ENCODE measurements at regions not wholly inside any gene's neighbourhood (a gene's known extent, or its start where the extent isn't known, plus 50 kb on each side); places are given as distances from the start of the nearest gene placed in this dataset.

- no peak overlapping the region for H3K27ac ChIP-seq (ENCODE audit: low read length)
- H3K4me3 ChIP-seq (ENCODE audit: low read length): no peak overlapping the region
- no peaks in the 10 kb centered on the region for H3K4me1 ChIP-seq (ENCODE audit: control insufficient read depth, insufficient read depth, low read length)
- H3K9me3 ChIP-seq (replicated peaks; ENCODE audit: control insufficient read depth, low read depth, low read length): no peaks in the 10 kb centered on the region
- DNase-seq: no peak
- H3K36me3 ChIP-seq (ENCODE audit: control insufficient read depth, insufficient read depth, low read length): no peaks in the 10 kb centered on the region
- H3K27me3 ChIP-seq (ENCODE audit: control insufficient read depth, insufficient read depth, low read length): no peaks in the 10 kb centered on the region
- no CpG with 5 or more reads among the region's 1 CpG for WGBS (ENCODE audit: insufficient coverage)
Measured at GRCh38 chr6:54624216-54624615, 222.4 kb upstream of the FAM83B start.

DNA sequence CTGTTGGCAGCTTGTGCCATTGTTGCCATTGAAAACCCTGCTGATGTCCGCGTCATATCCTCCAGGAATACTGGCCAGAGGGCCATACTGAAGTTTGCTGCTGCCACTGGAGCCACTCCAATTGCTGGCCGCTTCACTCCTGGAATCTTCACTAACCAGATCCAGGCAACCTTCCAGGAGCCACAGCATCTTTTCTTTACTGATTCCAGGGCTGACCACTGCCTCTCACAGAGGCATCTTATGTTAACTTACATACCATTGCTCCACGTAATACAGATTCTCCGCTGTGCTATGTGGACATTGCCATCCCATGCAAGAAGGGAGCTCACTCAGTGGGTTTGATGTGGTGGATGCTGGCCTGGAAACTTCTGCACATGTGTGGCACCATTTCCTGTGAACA, 221.8 kb upstream of the FAM83B start:
- H3K4me1 ChIP-seq (ENCODE audit: control insufficient read depth, insufficient read depth, low read length): no peaks in the 10 kb centered on the region
- no peaks in the 10 kb centered on the region for H3K27me3 ChIP-seq (ENCODE audit: control insufficient read depth, insufficient read depth, low read length)
- no peak for DNase-seq
- H3K4me3 ChIP-seq (ENCODE audit: low read length): no peak overlapping the region
- no peaks in the 10 kb centered on the region for H3K36me3 ChIP-seq (ENCODE audit: control insufficient read depth, insufficient read depth, low read length)
- no peak overlapping the region for H3K27ac ChIP-seq (ENCODE audit: low read length)
- H3K9me3 ChIP-seq (replicated peaks; ENCODE audit: control insufficient read depth, low read depth, low read length): no peaks in the 10 kb centered on the region
- WGBS (ENCODE audit: insufficient coverage): 84% methylated on average over 3 of the region's 5 CpGs

DNA sequence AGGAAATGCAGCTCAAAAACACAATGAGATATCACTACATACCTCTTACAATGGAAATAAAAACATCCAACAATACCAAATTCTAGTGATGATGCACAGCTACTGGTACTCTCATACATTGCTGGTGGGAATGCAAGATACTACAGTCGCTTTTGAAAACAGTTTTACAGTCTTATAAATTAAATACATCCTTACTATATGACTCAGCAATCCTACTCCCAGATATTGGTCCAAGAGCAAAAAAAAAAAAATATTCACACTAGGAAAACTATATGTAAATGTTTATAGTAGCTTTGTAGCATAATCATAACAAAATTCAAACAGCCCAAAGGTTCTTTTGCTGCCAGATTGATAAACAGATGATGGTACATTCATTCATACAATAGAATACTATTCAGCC, 217.4 kb upstream of the FAM83B start:
- H3K27me3 ChIP-seq (ENCODE audit: control insufficient read depth, insufficient read depth, low read length): no peaks in the 10 kb centered on the region
- no CpG with 5 or more reads among the region's 1 CpG for whole genome bisulfite sequencing (ENCODE audit: insufficient coverage)
- H3K4me3 ChIP-seq (ENCODE audit: low read length): no peak overlapping the region
- H3K36me3 ChIP-seq (ENCODE audit: control insufficient read depth, insufficient read depth, low read length): no peaks in the 10 kb centered on the region
- no peak for DNase-seq
- no peak overlapping the region for H3K27ac ChIP-seq (ENCODE audit: low read length)
- no peaks in the 10 kb centered on the region for H3K4me1 ChIP-seq (ENCODE audit: control insufficient read depth, insufficient read depth, low read length)
- H3K9me3 ChIP-seq (replicated peaks; ENCODE audit: control insufficient read depth, low read depth, low read length): no peaks in the 10 kb centered on the region

GRCh38 chr6:54632984-54633565, 213.5 kb upstream of the FAM83B start:
- Histone ChIP-seq H3K9me3 (replicated peaks; ENCODE audit: control insufficient read depth, low read depth, low read length) (no peaks in the 10 kb centered on the region), H3K27me3 (ENCODE audit: control insufficient read depth, insufficient read depth, low read length) (no peaks in the 10 kb centered on the region), H3K4me1 (ENCODE audit: control insufficient read depth, insufficient read depth, low read length) (no peaks in the 10 kb centered on the region), H3K27ac (ENCODE audit: low read length) (no peak overlapping the region), H3K36me3 (ENCODE audit: control insufficient read depth, insufficient read depth, low read length) (no peaks in the 10 kb centered on the region), H3K4me3 (ENCODE audit: low read length) (no peak overlapping the region)
- 60% methylated on average over 2 of the region's 2 CpGs for WGBS (ENCODE audit: insufficient coverage)
- no peak for DNase-seq

- no CpG with 5 or more reads among the region's 4 CpGs for WGBS (ENCODE audit: insufficient coverage)
- Histone ChIP-seq H3K27ac (ENCODE audit: low read length) (no peak overlapping the region), H3K4me1 (ENCODE audit: control insufficient read depth, insufficient read depth, low read length) (no peaks in the 10 kb centered on the region), H3K4me3 (ENCODE audit: low read length) (no peak overlapping the region), H3K36me3 (ENCODE audit: control insufficient read depth, insufficient read depth, low read length) (no peaks in the 10 kb centered on the region), H3K27me3 (ENCODE audit: control insufficient read depth, insufficient read depth, low read length) (no peaks in the 10 kb centered on the region), H3K9me3 (replicated peaks; ENCODE audit: control insufficient read depth, low read depth, low read length) (no peaks in the 10 kb centered on the region)
- DNase-seq: no peak
Measured at GRCh38 chr6:54633601-54634000, 213.0 kb upstream of the FAM83B start.

- DNase-seq: no peak
- H3K27me3 ChIP-seq (ENCODE audit: control insufficient read depth, insufficient read depth, low read length): no peaks in the 10 kb centered on the region
- no CpG with 5 or more reads among the region's 1 CpG for WGBS (ENCODE audit: insufficient coverage)
- no peaks in the 10 kb centered on the region for H3K36me3 ChIP-seq (ENCODE audit: control insufficient read depth, insufficient read depth, low read length)
- H3K4me3 ChIP-seq (ENCODE audit: low read length): no peak overlapping the region
- no peak overlapping the region for H3K27ac ChIP-seq (ENCODE audit: low read length)
- no peaks in the 10 kb centered on the region for H3K9me3 ChIP-seq (replicated peaks; ENCODE audit: control insufficient read depth, low read depth, low read length)
- H3K4me1 ChIP-seq (ENCODE audit: control insufficient read depth, insufficient read depth, low read length): no peaks in the 10 kb centered on the region
Measured at GRCh38 chr6:54640911-54641310, 205.7 kb upstream of the FAM83B start.

- Histone ChIP-seq H3K36me3 (ENCODE audit: control insufficient read depth, insufficient read depth, low read length) (no peaks in the 10 kb centered on the region), H3K9me3 (replicated peaks; ENCODE audit: control insufficient read depth, low read depth, low read length) (no peaks in the 10 kb centered on the region), H3K27ac (ENCODE audit: low read length) (no peak overlapping the region), H3K27me3 (ENCODE audit: control insufficient read depth, insufficient read depth, low read length) (no peaks in the 10 kb centered on the region), H3K4me3 (ENCODE audit: low read length) (no peak overlapping the region), H3K4me1 (ENCODE audit: control insufficient read depth, insufficient read depth, low read length) (no peaks in the 10 kb centered on the region)
- DNase-seq: peak; percentile 65
- no CpG with 5 or more reads among the region's 4 CpGs for WGBS (ENCODE audit: insufficient coverage)
Measured at GRCh38 chr6:54646069-54646950, 200.3 kb upstream of the FAM83B start.

DNA sequence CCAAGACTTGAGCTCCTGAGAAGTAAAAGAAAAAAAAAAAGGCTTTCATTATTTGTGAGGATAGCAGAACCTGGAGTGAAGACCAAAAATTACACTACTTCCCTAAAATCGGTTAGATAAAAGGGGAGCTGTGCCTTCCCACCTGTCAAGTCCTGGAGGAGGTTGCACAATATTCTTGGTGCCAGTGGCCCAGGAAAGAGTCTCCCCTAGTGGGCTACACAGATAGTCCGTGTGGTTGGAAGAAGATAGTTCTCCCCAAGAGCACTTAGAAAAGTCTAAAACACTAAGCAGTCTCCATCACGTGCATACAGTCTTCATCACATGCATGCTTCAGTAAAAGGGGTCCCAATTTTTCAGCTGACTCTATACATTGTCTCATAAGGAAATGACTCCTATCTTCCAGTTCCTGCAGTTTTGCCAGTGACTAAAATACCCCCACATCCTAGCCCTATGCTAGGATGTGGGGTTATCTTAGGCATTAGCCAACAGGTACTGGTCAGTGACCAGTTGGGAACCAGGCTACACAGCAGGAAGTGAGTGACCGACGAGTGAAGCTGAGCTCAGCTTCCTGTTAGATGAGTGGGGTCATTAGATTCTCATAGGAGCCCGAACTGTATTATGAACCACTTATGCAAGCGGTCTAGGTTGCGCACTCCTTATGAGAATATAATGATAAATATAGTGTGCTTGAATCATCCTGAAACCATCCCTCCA, 199.5 kb upstream of the FAM83B start:
- Histone ChIP-seq H3K27ac (ENCODE audit: low read length) (no peak overlapping the region), H3K9me3 (replicated peaks; ENCODE audit: control insufficient read depth, low read depth, low read length) (no peaks in the 10 kb centered on the region), H3K4me1 (ENCODE audit: control insufficient read depth, insufficient read depth, low read length) (no peaks in the 10 kb centered on the region), H3K36me3 (ENCODE audit: control insufficient read depth, insufficient read depth, low read length) (no peaks in the 10 kb centered on the region), H3K4me3 (ENCODE audit: low read length) (no peak overlapping the region), H3K27me3 (ENCODE audit: control insufficient read depth, insufficient read depth, low read length) (no peaks in the 10 kb centered on the region)
- WGBS (ENCODE audit: insufficient coverage): 73% methylated on average over 3 of the region's 8 CpGs
- no peak for DNase-seq

DNA sequence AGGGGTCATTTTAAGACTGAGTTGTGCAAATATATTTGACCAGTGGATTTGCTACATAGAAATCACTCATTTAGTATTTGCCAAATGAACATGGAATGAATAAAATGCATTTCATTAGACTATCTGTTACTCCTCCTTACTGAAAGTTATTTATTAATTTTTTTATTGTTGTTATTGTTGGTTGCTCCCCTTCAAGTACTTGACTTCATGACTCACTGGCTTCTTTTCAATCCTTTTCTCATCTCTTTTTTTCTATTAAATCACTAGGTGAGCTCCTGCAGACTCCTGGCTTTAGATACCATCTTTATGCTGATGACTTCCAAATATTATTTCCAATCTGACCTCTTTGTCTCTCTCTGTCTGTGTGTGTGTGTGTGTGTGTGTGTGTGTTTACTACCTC, 192.2 kb upstream of the FAM83B start:
- Histone ChIP-seq H3K36me3 (ENCODE audit: control insufficient read depth, insufficient read depth, low read length) (no peaks in the 10 kb centered on the region), H3K4me3 (ENCODE audit: low read length) (no peak overlapping the region), H3K27me3 (ENCODE audit: control insufficient read depth, insufficient read depth, low read length) (no peaks in the 10 kb centered on the region), H3K27ac (ENCODE audit: low read length) (no peak overlapping the region), H3K9me3 (replicated peaks; ENCODE audit: control insufficient read depth, low read depth, low read length) (no peaks in the 10 kb centered on the region), H3K4me1 (ENCODE audit: control insufficient read depth, insufficient read depth, low read length) (no peaks in the 10 kb centered on the region)
- DNase-seq: no peak

DNA sequence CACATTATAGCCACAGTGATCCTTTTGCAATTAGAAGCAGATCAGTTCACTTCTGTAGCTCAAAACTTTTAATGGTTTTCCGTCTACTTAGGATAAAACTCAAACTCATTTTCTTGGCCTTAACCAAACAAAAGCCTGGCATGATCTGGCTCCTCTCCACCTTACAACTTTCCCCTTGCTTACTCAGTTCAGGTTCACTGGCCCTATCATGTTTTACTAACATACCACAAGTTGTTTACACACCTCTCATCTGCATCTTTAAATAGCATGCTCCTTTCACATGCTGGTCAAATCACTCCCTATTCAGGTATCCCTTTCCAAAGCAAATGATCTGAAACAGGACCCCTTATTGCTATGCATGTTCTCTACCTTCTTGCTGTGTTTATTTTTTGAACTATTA, 191.4 kb upstream of the FAM83B start:
- no peak for DNase-seq
- H3K4me1 ChIP-seq (ENCODE audit: control insufficient read depth, insufficient read depth, low read length): no peaks in the 10 kb centered on the region

More for the DNA sequence above, 191.4 kb upstream of the FAM83B start:
- Histone ChIP-seq H3K9me3 (replicated peaks; ENCODE audit: control insufficient read depth, low read depth, low read length) (no peaks in the 10 kb centered on the region), H3K27ac (ENCODE audit: low read length) (no peak overlapping the region), H3K36me3 (ENCODE audit: control insufficient read depth, insufficient read depth, low read length) (no peaks in the 10 kb centered on the region), H3K27me3 (ENCODE audit: control insufficient read depth, insufficient read depth, low read length) (no peaks in the 10 kb centered on the region), H3K4me3 (ENCODE audit: low read length) (no peak overlapping the region)
- WGBS (ENCODE audit: insufficient coverage): 70% methylated on average over 1 of the region's 1 CpG
